Kidney epithelial cell (primary cell): ENCODE measurements at regions not wholly inside any gene's neighbourhood (a gene's known extent, or its start where the extent isn't known, plus 50 kb on each side); places are given as distances from the start of the nearest gene placed in this dataset.

Experiments
- DNase-seq: peaks from one replicate; pipeline ENCODE4 v3.0.0-alpha.2; 2010; ENCODE audit warnings: low read depth
- H3K27me3 ChIP-seq: 2 replicates; pipeline ENCODE4 v1.6.0; 2011; ENCODE audit warnings: low read length; ENCODE audit not compliant: control insufficient read depth, insufficient read depth
- H3K36me3 ChIP-seq: 2 replicates; pipeline ENCODE4 v1.5.1; 2011; ENCODE audit warnings: low read length; ENCODE audit not compliant: control insufficient read depth, insufficient read depth
- H3K4me3 ChIP-seq: 2 replicates; pipeline ENCODE4 v1.5.1; 2011; ENCODE audit warnings: low read depth, mild to moderate bottlenecking, control low read depth, low read length
- CTCF ChIP-seq: IDR thresholded peaks from 2 replicates; pipeline ENCODE4 v1.5.1; 2011; ENCODE audit warnings: mild to moderate bottlenecking, moderate library complexity, low read length, control low read depth, inconsistent platforms; ENCODE audit not compliant: insufficient read depth, poor library complexity, severe bottlenecking

DNA sequence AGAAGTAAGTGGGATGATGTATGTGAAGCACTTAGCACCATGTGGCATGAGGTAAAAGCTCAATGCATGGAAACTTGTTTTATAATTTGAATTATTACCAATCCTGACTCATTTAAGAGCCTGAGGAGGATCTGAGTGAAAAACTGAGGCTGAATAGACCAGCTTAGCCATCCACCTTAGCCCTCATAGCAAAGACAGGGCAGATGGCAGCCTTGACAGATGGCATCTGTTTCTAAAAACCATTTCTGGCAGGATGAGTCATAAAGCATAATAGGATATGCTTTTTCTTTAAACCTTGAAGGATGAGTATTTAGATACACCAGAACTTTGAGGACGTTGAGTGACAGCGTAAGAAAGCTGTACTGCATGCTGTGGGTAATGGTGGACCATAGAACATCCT lies 61.0 kb upstream of the NAV2 start:
- Histone ChIP-seq H3K36me3 (no peaks in the 10 kb centered on the region), H3K4me3 (no peak overlapping the region), H3K27me3 (peaks cover 8% of the 10 kb centered on the region)
- TF ChIP-seq CTCF = no peak
- DNase-seq = no peak

DNA sequence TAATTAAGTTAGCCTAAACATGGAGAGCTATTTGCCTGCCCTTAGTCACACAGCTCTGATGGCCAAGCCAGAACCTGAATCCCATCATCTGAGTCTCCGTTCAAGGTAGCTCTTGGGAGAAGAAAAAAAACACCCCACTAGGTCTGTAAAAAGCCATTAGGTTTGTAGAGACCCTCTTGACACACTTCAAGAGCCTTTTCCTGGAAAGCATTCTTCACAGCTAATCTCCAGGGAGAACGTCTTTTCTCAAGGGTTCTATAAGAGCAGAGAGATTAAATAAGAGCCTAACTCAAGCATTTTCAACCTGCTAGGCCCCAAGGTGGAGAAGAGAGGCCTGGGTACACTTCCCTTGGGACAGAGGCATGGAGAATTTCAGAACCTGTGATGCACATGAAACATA lies 61.6 kb upstream of the NAV2 start:
- TF ChIP-seq CTCF = no peak
- no peak overlapping the region for H3K4me3 ChIP-seq
- DNase-seq = no peak
- H3K36me3 ChIP-seq = no peaks in the 10 kb centered on the region
- peaks cover 8% of the 10 kb centered on the region for H3K27me3 ChIP-seq

DNA sequence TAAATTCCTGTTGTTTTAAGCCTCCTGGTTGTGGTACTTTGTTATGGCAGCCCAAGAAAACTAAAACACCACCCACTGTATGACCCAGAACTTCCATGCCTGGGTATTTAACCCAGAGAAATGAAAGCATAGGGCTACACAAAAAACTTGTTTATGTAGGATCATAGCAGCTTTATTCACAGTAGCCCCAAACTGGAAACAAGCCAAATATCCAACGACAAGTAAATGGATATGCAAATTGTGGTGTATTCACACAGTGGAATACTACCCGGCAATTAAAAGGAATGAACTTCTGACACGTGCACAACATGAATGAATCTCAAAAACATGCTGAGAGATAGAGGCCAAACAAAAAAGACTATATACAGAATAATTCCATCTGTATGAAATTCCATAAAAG lies 62.2 kb upstream of the NAV2 start:
- peaks cover 10% of the 10 kb centered on the region for H3K27me3 ChIP-seq
- no peaks in the 10 kb centered on the region for H3K36me3 ChIP-seq
- no peak for TF ChIP-seq CTCF
- H3K4me3 ChIP-seq = no peak overlapping the region
- DNase-seq = no peak

GRCh38 chr11:19649751-19650150 lies 62.9 kb upstream of the NAV2 start:
- Histone ChIP-seq H3K36me3 (no peaks in the 10 kb centered on the region), H3K27me3 (peaks cover 10% of the 10 kb centered on the region), H3K4me3 (no peak overlapping the region)
- no peak for TF ChIP-seq CTCF
- DNase-seq = no peak

DNA sequence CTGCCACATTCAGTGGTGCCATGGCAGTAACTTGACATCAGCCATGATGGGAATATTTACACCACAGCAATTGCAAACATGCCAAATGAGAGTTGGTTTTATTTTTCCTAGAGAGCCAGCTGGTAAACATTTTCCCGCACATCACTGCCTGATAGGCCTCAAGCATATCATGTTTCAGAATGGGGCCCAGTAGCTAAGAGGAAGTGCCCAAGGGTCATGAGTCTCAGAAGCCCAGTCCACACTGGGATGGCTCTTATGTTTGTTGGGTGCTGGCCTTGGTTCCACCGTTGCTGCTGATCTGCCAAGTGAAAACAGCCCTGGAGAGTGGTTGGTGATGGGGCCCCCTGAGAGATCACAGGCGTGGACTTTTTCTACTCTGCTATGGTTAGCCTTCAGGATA lies 64.3 kb upstream of the NAV2 start:
- no peaks in the 10 kb centered on the region for H3K36me3 ChIP-seq
- H3K27me3 ChIP-seq = peaks cover 10% of the 10 kb centered on the region
- TF ChIP-seq CTCF = no peak
- no peak for DNase-seq
- H3K4me3 ChIP-seq = no peak overlapping the region

GRCh38 chr11:19647816-19648215 lies 64.8 kb upstream of the NAV2 start:
- no peaks in the 10 kb centered on the region for H3K36me3 ChIP-seq
- no peak for DNase-seq
- TF ChIP-seq CTCF = no peak

More at GRCh38 chr11:19647816-19648215, 64.8 kb upstream of the NAV2 start:
- H3K27me3 ChIP-seq = peaks cover 8% of the 10 kb centered on the region
- H3K4me3 ChIP-seq = no peak overlapping the region
